K562 (cell line): ENCODE measurements at regions not wholly inside any gene's neighbourhood (a gene's known extent, or its start where the extent isn't known, plus 50 kb on each side); places are given as distances from the start of the nearest gene placed in this dataset.

Experiments
- ATAC-seq: fragments of 200-7000 bp; cut with Tn5 transposase; 3 replicates; pipeline ENCODE4 v1.9.1; 2020; ENCODE audit warnings: moderate library complexity
- BruUV-seq: library from RNA; stranded (reverse); fragments of 400-500 nt; replicated peaks from 2 replicates; lab custom pipeline; 2021; lab: Mats Ljungman, UMichigan
- CTCF ChIA-PET: fragments of 300-600 bp; formaldehyde crosslinking; extraction: SDS; loops from one replicate; lab custom pipeline; 2021; ENCODE audit warnings: low intra/inter-chr PET ratio; lab: Yijun Ruan, JAX
- POLR2A ChIA-PET: fragments of 300-600, 350-650 bp; sonication (Branson Sonifier 250); formaldehyde crosslinking; extraction: SDS; loops from one replicate; lab custom pipeline; 2021; ENCODE audit warnings: antibody characterized with exemption, inconsistent platforms; lab: Yijun Ruan, JAX
- DNase-seq, 4 experiments: peaks; one replicate each; pipeline versions ENCODE4 v3.0.0 to v3.0.0-alpha.2; 2011 to 2018; ENCODE audit warnings: low spot score in 3 of 4, mixed read lengths in 3 of 4; ENCODE audit errors: extremely low read depth in 1 of 4
- FAIRE-seq: peaks from 2 replicates; lab custom pipeline; 2011; peaks lifted over from hg19 to GRCh38; lab: Jason Lieb, UNC
- H2AFZ ChIP-seq: 2 replicates; pipeline ENCODE4 v1.6.0; 2011; ENCODE audit warnings: low read depth, low read length, control low read depth, inconsistent platforms
- H3K27ac ChIP-seq: fragments of 200-600 bp; 3 replicates; pipeline ENCODE4 v1.8.0; 2011; ENCODE audit warnings: low read depth, mild to moderate bottlenecking, control low read depth, inconsistent platforms, low read length, moderate library complexity, mixed read lengths; ENCODE audit errors: extremely low read depth
- H3K27me3 ChIP-seq, 2 experiments: fragments of 300-600 bp in 1 of 2; 2 replicates in 1 of 2; 3 replicates in 1 of 2; pipeline versions ENCODE4 v1.6.0 to v1.8.0; 2011; ENCODE audit warnings: inconsistent platforms in 2 of 2, low read length in 2 of 2, mild to moderate bottlenecking in 1 of 2, mixed read lengths in 1 of 2, moderate library complexity in 1 of 2; ENCODE audit not compliant: control insufficient read depth in 2 of 2, insufficient read depth in 2 of 2
- H3K36me3 ChIP-seq: fragments of 300-600 bp; 3 replicates; pipeline ENCODE4 v1.8.0; 2011; ENCODE audit warnings: mild to moderate bottlenecking, low read length, inconsistent platforms; ENCODE audit not compliant: control insufficient read depth, insufficient read depth
- H3K4me1 ChIP-seq, 2 experiments: fragments of 200-600 bp in 1 of 2; replicated peaks in 1 of 2; 2 replicates in 1 of 2; 3 replicates in 1 of 2; pipeline versions ENCODE4 v1.5.1 to v1.8.0; 2011; ENCODE audit warnings: inconsistent platforms in 2 of 2, low read length in 2 of 2, mild to moderate bottlenecking in 1 of 2, mixed read lengths in 1 of 2, moderate library complexity in 1 of 2; ENCODE audit not compliant: control insufficient read depth in 2 of 2, insufficient read depth in 2 of 2
- H3K4me2 ChIP-seq: 2 replicates; pipeline ENCODE4 v1.6.1; 2011; ENCODE audit warnings: low read length, control low read depth, inconsistent platforms, mixed read lengths; ENCODE audit not compliant: insufficient read depth
- H3K4me3 ChIP-seq: fragments of 200-600 bp; sonication (generic), shearing (Covaris generic); 2 replicates; pipeline ENCODE4 v1.5.1; 2016; ENCODE audit warnings: control low read depth, inconsistent platforms
- H3K79me2 ChIP-seq: fragments of 200-600 bp; 3 replicates; pipeline ENCODE4 v1.8.0; 2011; ENCODE audit warnings: low read length, inconsistent platforms; ENCODE audit not compliant: control insufficient read depth, insufficient read depth
- H3K9ac ChIP-seq, 2 experiments: 2 replicates each; pipeline versions ENCODE4 v1.6.0 to v1.6.1; 2011; ENCODE audit warnings: low read depth in 2 of 2, low read length in 2 of 2, control low read depth in 1 of 2, inconsistent platforms in 1 of 2, mild to moderate bottlenecking in 1 of 2, mixed read lengths in 1 of 2; ENCODE audit not compliant: insufficient read depth in 1 of 2
- H3K9me1 ChIP-seq: one replicate; pipeline ENCODE4 v1.6.0; 2011; ENCODE audit warnings: inconsistent platforms, mild to moderate bottlenecking, low read length, moderate library complexity; ENCODE audit not compliant: control insufficient read depth, insufficient read depth
- H3K9me3 ChIP-seq: replicated peaks from 2 replicates; pipeline ENCODE4 v1.5.1; 2011; ENCODE audit warnings: low read depth, low read length, inconsistent platforms; ENCODE audit not compliant: control insufficient read depth, insufficient read depth
- H4K20me1 ChIP-seq: replicated peaks from 2 replicates; pipeline ENCODE4 v1.6.1; 2011; ENCODE audit warnings: low read length, inconsistent platforms, mixed read lengths; ENCODE audit not compliant: control insufficient read depth, insufficient read depth
- E4F1 ChIP-seq: fragments of 250-450 bp; sonication (Bioruptor Pico); IDR thresholded peaks from 2 replicates; pipeline ENCODE4 v1.5.0; 2021; ENCODE audit warnings: mild to moderate bottlenecking, borderline replicate concordance
- EZH2 ChIP-seq: IDR thresholded peaks from 2 replicates; pipeline ENCODE4 v1.6.1; 2012; ENCODE audit warnings: low read depth, mild to moderate bottlenecking, inconsistent platforms, low read length, borderline replicate concordance
- HES1 ChIP-seq: fragments of 450-650 bp; IDR thresholded peaks from 2 replicates; pipeline ENCODE4 v1.6.1; 2016; ENCODE audit warnings: low read depth, mild to moderate bottlenecking, moderate library complexity
- KLF1 ChIP-seq: fragments of 450-650 bp; IDR thresholded peaks from 2 replicates; pipeline ENCODE4 v1.6.1; 2016; ENCODE audit warnings: missing genetic modification characterization, missing compliant biosample characterization
- MEF2D ChIP-seq: conservative IDR thresholded peaks from 2 replicates; pipeline ENCODE4 v1.6.1; 2016; ENCODE audit warnings: low read depth, missing genetic modification characterization, missing compliant biosample characterization
- PCBP1 ChIP-seq: fragments of 200-400 bp; formaldehyde crosslinking; IDR thresholded peaks from 2 replicates; pipeline ENCODE4 v1.6.1; 2018; ENCODE audit warnings: mild to moderate bottlenecking, low read depth, low read length; ENCODE audit not compliant: poor library complexity, severe bottlenecking
- SRSF3 ChIP-seq: fragments of 200-400 bp; formaldehyde crosslinking; IDR thresholded peaks from 2 replicates; pipeline ENCODE4 v1.6.1; 2016; ENCODE audit warnings: mild to moderate bottlenecking, low read length, moderate library complexity; ENCODE audit not compliant: insufficient read depth
- THAP12 ChIP-seq: fragments of 250-450 bp; sonication (Bioruptor Pico); IDR thresholded peaks from 2 replicates; pipeline ENCODE4 v1.9.0; 2021; ENCODE audit warnings: mild to moderate bottlenecking, inconsistent platforms
- ZNF165 ChIP-seq: fragments of 250-450 bp; sonication (Bioruptor Pico); IDR thresholded peaks from 2 replicates; pipeline ENCODE4 v1.4.0; 2020; ENCODE audit warnings: borderline replicate concordance
- ZNF24 ChIP-seq: fragments of 450-650 bp; IDR thresholded peaks from 2 replicates; pipeline ENCODE4 v1.6.1; 2016
- ZNF253 ChIP-seq: fragments of 250-450 bp; sonication (Bioruptor Pico); conservative IDR thresholded peaks from 2 replicates; pipeline ENCODE4 v1.6.1; 2021; ENCODE audit warnings: mild to moderate bottlenecking
- WGBS: fragments of 100-300 bp; shearing (Covaris generic); methylation state at CpG from one replicate; pipeline ENCODE4 v1.1.6; 2016; ENCODE audit warnings: low coverage, mixed read lengths; ENCODE audit not compliant: insufficient coverage; ENCODE audit errors: missing lambda C conversion rate; 5-methylcytosine and 5-hydroxymethylcytosine counted together
- in situ Hi-C: fragments of 300-500 bp; cut with MboI; formaldehyde crosslinking; loops from 4 replicates; pipeline ENCODE4 v1.15.0; 2018; ENCODE audit warnings: inconsistent platforms, mixed read lengths
- intact Hi-C: fragments of 100-400 bp; cut with micrococcal nuclease; formaldehyde crosslinking; loops from 2 replicates; pipeline ENCODE4 v1.14.2; 2022

- intact Hi-C loops (no loop called here), in situ Hi-C loops (no loop called here)
- TF ChIP-seq SRSF3 (no peak), ZNF165 (CRISPR knock-in tag) (no peak), HES1 (no peak), MEF2D (no peak), EZH2 (no peak), ZNF253 (CRISPR knock-in tag) (no peak), PCBP1 (no peak), ZNF24 (no peak), THAP12 (CRISPR knock-in tag) (no peak), E4F1 (CRISPR knock-in tag) (no peak), KLF1 (tag) (no peak)
- no peak overlapping the region for H3K4me3 ChIP-seq
- H3K9me1 ChIP-seq, result no peaks in the 10 kb centered on the region
- no peaks in the 10 kb centered on the region for H3K4me1 ChIP-seq
- no peaks in the 10 kb centered on the region for H3K36me3 ChIP-seq
- no peak overlapping the region for H3K9ac ChIP-seq
- DNase-seq (no peak), ATAC-seq (no peak), FAIRE-seq (no peak)
- no peak overlapping the region for H3K27ac ChIP-seq
- POLR2A ChIA-PET, result no interaction called here
- CTCF ChIA-PET, result no interaction called here
- H3K79me2 ChIP-seq, result no peaks in the 10 kb centered on the region
- BruUV-seq, result no TSS peak
- H3K27me3 ChIP-seq, result no peaks in the 10 kb centered on the region
- H4K20me1 ChIP-seq, result no peaks in the 10 kb centered on the region
- WGBS, result 0% methylated on average over 1 of the region's 1 CpG
- H2AFZ ChIP-seq, result no peak overlapping the region
- H3K4me2 ChIP-seq, result no peak overlapping the region
- no peaks in the 10 kb centered on the region for H3K9me3 ChIP-seq
These were observed 515.6 kb downstream of the ZIC1 start for GRCh38 chr3:147924755-147925154.
